ENCODE measurements at regions not wholly inside any gene's neighbourhood (a gene's known extent, or its start where the extent isn't known, plus 50 kb on each side); places are given as distances from the start of the nearest gene placed in this dataset.

DNA sequence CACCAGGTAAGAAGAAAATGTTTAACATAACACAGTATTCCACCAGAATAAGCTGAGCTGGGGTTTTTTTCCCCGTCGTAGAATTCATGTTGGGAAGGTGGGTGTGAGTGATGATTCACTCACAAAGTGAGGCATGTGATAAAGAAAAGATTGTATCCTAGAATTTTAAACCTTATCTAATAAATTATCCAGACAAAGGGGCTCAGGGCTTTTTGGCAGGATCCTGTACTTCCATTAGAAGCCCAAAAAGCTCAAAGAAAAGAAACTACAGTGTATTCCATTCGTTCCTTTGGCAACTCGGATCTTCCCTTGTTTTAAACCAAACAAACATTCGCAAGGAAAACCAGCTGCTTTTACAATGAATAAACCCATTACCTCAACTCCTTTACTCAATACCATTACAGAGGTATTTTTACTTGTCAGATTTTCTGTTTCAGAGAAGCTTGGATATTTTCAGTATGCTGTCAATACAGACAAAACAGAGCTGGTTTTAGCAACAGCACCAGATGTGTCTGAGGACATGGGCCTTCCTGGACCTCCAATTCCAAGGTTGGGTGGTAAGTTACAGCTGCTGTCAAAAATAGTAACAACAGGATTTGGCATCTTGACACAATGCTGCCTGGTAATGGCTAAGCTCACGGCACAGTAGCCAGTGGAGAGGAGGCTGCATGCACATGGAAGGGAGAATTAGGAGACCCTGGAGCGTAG is 159.9 kb upstream of the RUNX1 start:
- H3K4me3 Mint-ChIP-seq = no peak overlapping the region
- peaks cover 14 to 22% (median 16%) of the 10 kb centered on the region in 3 donors for H3K4me1 Mint-ChIP-seq
- peaks cover 6% of the 10 kb centered on the region for H3K27me3 Mint-ChIP-seq
- peaks cover 2 to 11% (median 6%) of the 10 kb centered on the region in 3 donors for H3K9me3 Mint-ChIP-seq
- peaks cover 2% of the 10 kb centered on the region for H3K36me3 Mint-ChIP-seq
- no peak overlapping the region for H3K27ac Mint-ChIP-seq

DNA sequence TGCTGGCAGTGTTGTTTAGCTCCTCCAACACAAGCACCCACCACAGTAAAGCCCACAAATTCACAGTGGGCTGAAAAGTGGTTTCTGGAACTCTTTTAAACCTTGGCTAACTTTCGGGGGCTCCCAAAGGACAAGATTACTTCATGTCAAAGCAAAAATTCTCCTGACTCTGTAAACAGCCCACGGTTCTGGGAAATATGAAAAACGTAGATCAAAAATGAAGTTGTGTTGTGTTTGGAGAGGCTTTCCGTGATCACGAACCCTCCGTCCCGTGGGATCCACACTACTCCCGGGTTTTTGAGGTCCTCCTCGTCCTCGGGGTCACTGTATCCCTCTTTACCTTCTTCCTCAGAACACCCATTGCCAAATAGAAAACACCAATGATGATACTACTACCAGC is 159.0 kb upstream of the RUNX1 start:
- Mint-ChIP-seq H3K9me3 (peaks cover 2 to 11% (median 6%) of the 10 kb centered on the region in 3 donors), H3K27me3 (peaks cover 6% of the 10 kb centered on the region), H3K36me3 (peaks cover 2% of the 10 kb centered on the region), H3K4me3 (no peak overlapping the region), H3K4me1 (peaks cover 14 to 22% (median 16%) of the 10 kb centered on the region in 3 donors), H3K27ac (no peak overlapping the region)

DNA sequence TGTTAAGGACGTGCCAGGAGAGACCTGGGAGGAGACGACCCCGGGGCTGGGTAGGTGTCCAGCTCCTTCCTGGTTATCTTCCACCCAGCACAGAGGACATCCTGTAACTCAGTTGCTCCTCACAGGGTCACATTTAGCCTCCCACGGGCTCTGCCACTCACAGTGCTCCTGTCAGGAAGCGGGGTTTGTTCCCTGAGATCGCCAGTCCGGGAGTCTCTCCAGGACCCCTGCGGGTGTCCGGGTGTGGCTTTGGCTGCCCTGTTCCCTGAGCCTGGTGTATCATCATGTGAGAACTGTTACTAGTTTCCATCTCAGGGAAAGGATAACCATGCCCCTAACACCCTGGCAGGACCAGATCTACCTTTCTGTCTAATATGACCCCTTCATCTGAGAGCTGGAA is 158.2 kb upstream of the RUNX1 start:
- Mint-ChIP-seq H3K27ac (no peak overlapping the region), H3K9me3 (peaks cover 2 to 11% (median 6%) of the 10 kb centered on the region in 3 donors), H3K4me3 (no peak overlapping the region), H3K4me1 (peaks cover 14 to 22% (median 16%) of the 10 kb centered on the region in 3 donors), H3K27me3 (peaks cover 7% of the 10 kb centered on the region), H3K36me3 (peaks cover 2% of the 10 kb centered on the region)

DNA sequence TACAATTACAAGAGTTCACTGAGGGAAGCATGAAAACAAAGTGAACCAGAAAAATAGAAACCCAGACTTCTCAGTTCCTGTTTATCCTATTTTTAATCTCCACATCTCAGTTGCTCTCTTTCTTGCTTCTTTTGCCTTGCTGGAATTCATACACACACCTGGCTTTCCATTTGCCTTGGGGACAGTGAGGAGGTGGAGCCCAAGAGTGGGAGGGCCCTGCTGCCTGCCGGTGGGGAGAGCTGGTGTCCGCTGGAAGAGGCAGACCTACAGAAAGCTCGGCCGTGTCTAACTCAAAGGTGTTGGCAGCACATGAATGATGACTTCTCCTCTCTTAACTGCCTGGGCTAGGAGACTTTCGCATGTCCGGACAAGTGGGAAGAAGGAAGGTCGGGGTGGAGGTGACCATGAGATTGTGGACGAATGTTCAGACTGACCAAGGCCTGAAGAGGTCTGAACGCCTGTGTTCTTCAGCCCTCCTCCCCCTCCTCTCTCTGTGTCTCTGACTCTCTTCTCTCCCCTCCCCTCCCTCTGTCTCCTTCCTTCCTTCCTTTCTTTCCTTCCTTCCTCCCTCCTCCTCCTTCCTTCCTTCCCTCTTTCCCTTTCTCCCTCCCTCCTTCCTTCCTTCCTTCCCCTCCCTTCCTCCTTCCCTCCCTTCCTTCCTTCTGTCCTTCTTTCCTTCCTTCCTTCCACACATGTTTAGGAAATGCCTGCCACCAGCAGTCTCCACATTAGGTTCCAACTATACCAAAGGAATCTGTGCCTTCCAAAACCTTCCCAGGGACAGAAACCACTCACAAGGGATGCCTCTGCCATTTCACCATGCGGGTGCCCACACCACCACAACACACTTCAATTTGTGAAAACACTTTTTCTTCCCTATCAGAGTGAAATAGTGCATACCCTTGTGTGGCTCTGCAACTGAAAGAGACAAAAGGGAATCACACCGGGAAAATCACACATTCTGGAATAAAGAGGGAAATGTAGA is 157.3 kb upstream of the RUNX1 start:
- Mint-ChIP-seq H3K4me1 (peaks cover 13 to 22% (median 14%) of the 10 kb centered on the region in 3 donors), H3K27ac (no peak overlapping the region), H3K27me3 (peaks cover 9% of the 10 kb centered on the region), H3K36me3 (peaks cover 2% of the 10 kb centered on the region), H3K9me3 (peaks cover 2 to 11% (median 6%) of the 10 kb centered on the region in 3 donors), H3K4me3 (peak overlapping the region; percentile 57 to 86 (median 70))

DNA sequence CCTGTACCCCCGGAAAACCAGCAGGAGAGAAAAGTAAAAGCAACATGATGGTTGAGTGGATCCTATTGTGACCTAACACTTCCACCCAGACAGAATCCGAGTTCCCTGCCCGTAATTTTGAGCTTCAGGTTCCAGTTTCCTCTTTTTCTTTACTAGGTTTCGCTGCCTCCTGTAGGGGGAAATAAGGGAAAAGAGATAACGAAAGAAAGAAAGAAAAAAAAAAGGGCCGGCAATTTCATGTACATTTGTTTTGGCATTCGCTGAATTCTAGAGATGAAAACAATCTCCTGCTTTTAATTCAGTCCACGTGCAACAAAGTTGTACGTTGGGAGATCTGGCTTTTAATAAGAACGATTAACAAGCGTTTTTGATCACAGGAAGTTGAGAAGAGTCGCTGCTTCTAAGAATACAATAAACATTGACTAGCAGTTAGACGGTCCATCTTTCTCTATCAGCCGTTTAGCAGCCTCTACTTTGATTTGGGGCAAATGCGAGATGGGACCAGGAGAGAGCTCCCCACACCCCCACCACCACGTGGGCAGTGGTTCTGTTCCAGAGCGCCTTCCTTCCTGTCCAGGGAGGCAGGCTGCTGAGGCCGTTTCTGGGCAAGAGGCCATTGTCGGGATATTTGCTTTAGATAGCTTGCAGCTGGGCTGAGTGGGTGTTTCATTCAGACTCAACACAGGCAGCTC is 155.9 kb upstream of the RUNX1 start:
- peak overlapping the region; percentile 73 to 86 (median 75) for H3K4me3 Mint-ChIP-seq
- H3K27ac Mint-ChIP-seq = peak overlapping the region in 1 of 3 donors; percentile 44
- peaks cover 9% of the 10 kb centered on the region for H3K27me3 Mint-ChIP-seq
- peaks cover 0 to 5% (median 2%) of the 10 kb centered on the region in 3 donors for H3K9me3 Mint-ChIP-seq
- peaks cover 2% of the 10 kb centered on the region for H3K36me3 Mint-ChIP-seq
- H3K4me1 Mint-ChIP-seq = peaks cover 13 to 22% (median 14%) of the 10 kb centered on the region in 3 donors

DNA sequence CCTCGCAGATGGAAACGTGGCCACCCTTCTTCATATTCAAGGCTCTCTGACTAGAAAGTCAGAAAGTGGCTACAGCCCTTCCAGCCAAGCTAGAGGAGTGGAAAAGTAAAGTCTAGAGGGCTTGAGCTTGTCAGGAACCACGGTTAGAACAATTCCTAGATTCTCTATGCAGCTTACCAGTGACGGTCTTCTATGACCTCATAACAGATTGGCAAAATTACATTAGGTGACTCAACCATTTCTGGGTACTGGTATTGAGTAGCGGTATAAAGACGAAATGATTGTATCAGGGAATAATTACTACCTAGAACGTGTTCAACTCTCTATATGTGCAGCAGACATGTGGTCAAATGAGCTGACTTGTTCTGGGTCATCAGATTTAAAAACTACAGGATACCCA is 155.0 kb upstream of the RUNX1 start:
- Mint-ChIP-seq H3K4me1 (peaks cover 13 to 22% (median 14%) of the 10 kb centered on the region in 3 donors), H3K9me3 (no peaks in the 10 kb centered on the region), H3K27ac (no peak overlapping the region), H3K4me3 (no peak overlapping the region), H3K27me3 (peaks cover 9% of the 10 kb centered on the region), H3K36me3 (no peaks in the 10 kb centered on the region)

DNA sequence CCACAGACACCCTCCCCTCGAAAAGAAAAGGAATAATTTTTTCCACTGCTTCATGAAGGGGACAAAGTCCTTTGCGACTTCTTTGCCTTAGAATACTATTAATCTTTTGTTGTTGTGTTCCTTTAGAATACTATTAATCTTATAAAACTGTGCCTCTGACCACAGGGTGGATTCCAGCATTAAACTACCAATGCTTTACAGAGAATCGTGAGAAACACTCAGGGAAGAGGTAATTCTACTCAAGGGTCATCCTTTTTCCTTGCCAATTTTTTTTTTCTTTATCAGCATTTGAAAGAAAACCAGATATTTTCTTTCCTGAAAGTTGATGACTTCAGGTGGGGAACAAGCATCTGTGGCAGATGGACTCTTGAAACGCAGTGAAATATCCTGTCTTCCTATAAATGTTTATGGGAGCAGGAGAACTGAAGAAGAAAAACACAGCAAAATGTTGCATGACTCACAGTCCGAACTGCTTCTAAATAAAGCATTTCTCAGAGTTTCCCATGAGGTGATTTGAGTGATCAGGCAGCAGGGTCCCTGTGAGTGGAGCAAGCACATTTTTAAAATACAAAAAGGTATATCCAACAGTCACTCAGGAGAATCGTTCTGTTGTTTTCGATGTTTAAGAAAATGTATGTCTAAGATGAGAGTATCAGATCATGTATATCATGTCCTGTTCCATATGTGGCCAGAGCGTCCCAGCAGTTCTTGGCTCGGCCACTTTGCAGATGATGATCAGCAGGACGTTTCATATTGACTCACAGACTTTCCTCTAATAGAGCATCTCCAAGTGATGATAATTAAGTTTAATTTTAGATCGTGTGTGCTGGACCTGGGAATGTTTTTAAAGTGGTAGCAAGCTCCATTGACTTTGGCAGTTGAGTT is 154.2 kb upstream of the RUNX1 start:
- H3K4me1 Mint-ChIP-seq = peaks cover 13 to 22% (median 14%) of the 10 kb centered on the region in 3 donors
- peaks cover 0 to under 1% (median 0%) of the 10 kb centered on the region in 3 donors for H3K9me3 Mint-ChIP-seq
- H3K27ac Mint-ChIP-seq = no peak overlapping the region
- H3K27me3 Mint-ChIP-seq = peaks cover 9% of the 10 kb centered on the region
- H3K4me3 Mint-ChIP-seq = no peak overlapping the region
- no peaks in the 10 kb centered on the region for H3K36me3 Mint-ChIP-seq

DNA sequence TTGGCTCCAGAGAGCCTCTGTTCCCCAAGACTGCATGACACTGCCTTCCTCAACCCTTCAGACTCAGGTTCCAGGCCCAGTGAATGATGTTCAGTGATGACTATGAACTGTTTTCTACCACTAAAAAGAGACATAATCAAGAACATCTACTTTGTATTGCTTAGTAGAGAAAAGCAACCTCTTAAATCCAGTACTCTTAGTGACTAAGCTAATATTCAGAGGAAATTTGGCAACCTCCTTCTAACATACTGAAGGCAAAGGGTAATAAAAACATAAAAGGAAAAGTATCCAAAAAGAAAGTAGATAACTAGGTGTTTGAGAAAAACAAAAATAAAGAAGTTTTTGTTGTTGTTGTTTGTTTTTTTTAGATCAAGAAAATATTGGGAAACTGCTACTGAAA is 153.3 kb upstream of the RUNX1 start:
- no peaks in the 10 kb centered on the region for H3K36me3 Mint-ChIP-seq
- H3K27me3 Mint-ChIP-seq = peaks cover 9% of the 10 kb centered on the region
- H3K27ac Mint-ChIP-seq = no peak overlapping the region
- peaks cover 13 to 22% (median 14%) of the 10 kb centered on the region in 3 donors for H3K4me1 Mint-ChIP-seq
- no peak overlapping the region for H3K4me3 Mint-ChIP-seq
- H3K9me3 Mint-ChIP-seq = peaks cover 0 to 4% (median 0%) of the 10 kb centered on the region in 3 donors

DNA sequence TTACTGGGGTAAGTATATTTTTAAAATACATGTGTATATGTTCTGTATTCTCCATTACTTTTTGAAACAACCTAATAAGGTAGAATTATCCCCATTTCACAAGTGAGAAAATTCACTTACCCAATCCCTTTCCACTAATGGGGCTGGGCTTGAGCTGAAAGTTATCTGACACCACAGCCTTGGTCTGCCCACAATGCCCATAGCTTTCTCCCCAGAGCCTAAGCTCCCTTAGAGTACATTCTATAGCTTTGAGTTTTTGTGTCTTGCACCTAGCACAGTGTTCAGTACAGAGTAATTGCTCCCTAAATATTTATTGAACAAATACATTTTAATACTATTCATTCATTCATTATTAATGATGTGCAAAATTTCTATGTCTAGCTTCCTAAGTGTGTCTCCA is 152.7 kb upstream of the RUNX1 start:
- Mint-ChIP-seq H3K27me3 (peaks cover 9% of the 10 kb centered on the region), H3K27ac (no peak overlapping the region), H3K36me3 (no peaks in the 10 kb centered on the region), H3K4me3 (no peak overlapping the region), H3K4me1 (peaks cover 13 to 21% (median 14%) of the 10 kb centered on the region in 3 donors), H3K9me3 (peaks cover 0 to 4% (median 0%) of the 10 kb centered on the region in 3 donors)

DNA sequence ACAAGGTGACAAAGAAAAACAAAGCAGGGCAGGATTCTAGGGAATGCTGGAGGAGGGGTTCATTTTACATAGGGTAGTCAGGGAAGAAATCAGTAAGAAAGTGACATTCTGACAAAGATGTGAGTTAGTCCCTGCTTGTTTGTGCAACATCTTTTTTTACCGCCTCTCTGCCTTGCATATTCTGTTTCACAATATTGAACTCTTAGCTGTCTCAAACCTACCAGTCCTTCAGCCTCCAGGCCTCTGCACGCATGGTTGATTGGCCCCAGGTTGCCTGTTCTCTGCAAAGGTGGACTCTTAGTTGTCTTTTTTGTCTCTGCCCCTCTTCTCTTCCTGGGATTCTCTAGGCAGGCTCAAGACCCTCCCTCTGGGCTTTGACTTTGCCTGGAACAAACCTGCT is 152.2 kb upstream of the RUNX1 start:
- Mint-ChIP-seq H3K9me3 (peaks cover 0 to 4% (median 0%) of the 10 kb centered on the region in 3 donors), H3K4me1 (peaks cover 12 to 17% (median 14%) of the 10 kb centered on the region in 3 donors), H3K36me3 (no peaks in the 10 kb centered on the region)

DNA sequence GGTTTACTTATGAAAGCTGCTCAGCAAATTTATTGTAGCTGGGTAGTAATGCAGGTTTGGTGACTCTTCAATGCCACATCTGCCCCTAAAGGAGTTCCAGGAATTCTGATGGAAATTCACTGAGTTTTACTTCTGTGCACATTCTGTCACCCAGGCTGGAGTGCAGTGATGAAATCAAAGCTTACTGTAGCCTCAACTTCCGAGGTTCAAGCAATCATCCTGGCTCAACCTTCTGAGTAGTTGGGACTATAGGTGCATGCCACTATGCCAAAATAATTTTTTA is 150.6 kb upstream of the RUNX1 start:
- H3K36me3 Mint-ChIP-seq = no peaks in the 10 kb centered on the region
- H3K27me3 Mint-ChIP-seq = peaks cover 3% of the 10 kb centered on the region
- peaks cover 0 to 2% (median 2%) of the 10 kb centered on the region in 3 donors for H3K4me1 Mint-ChIP-seq
- no peak overlapping the region for H3K27ac Mint-ChIP-seq
- peaks cover 0 to 8% (median 4%) of the 10 kb centered on the region in 3 donors for H3K9me3 Mint-ChIP-seq
- H3K4me3 Mint-ChIP-seq = no peak overlapping the region

More for the DNA sequence above, 152.2 kb upstream of the RUNX1 start:
- Mint-ChIP-seq H3K4me3 (no peak overlapping the region), H3K27ac (no peak overlapping the region), H3K27me3 (peaks cover 9% of the 10 kb centered on the region)

DNA sequence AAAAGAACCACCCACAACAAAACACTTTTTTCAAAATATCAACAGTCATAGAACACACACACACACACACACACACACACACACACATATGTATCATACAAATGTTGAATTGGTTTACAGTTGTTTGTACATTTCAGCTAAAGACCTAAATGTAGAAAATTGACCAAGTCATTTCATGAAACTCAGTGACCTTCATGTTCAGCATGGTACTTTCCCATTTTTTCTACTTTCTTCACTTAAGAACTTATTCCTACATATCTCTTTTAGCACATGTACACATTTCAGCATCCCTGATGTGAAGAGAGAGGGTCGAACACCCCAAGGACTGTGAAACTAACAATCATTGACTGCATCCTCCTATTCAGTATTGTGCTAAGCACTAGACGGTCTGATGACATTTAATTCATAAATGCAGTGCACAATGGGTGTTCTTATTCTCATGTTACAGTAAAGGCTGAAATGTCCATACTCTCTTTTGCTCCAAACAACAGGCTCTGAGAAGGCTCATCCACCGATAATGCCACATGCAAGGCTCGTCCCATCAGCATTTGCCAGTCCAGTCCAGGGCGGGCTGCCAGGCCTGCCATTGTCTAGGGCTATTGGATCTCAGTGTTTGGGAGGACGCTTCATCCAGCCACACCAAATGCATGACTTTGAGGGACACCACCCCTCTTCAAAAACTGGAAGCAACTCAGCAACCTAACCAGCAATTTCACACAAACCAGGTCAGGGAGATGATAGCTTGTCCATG is 150.1 kb upstream of the RUNX1 start:
- H3K4me3 Mint-ChIP-seq = no peak overlapping the region
- no peaks in the 10 kb centered on the region for H3K36me3 Mint-ChIP-seq
- no peak overlapping the region for H3K27ac Mint-ChIP-seq
- H3K9me3 Mint-ChIP-seq = peaks cover 0 to 10% (median 8%) of the 10 kb centered on the region in 3 donors
- H3K4me1 Mint-ChIP-seq = no peaks in the 10 kb centered on the region
- peaks cover 3% of the 10 kb centered on the region for H3K27me3 Mint-ChIP-seq

DNA sequence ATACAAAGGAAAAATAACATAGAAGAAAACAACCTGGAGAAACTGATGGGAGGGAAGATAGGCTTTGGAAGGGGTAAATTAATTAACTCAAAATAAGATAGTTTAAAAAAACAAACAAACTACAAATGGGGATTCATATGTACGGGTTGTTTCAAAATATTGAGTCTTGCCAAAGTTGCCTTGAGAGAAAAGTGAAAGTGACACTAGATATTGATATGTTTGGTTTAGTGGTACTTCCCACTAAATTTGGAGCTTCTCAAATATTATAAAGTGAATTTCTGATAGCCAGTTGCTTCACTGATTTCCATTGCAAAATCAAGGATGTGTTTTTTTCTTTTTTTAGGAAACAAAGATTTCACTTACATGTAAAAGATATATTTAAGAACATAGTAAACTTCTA is 149.5 kb upstream of the RUNX1 start:
- H3K27ac Mint-ChIP-seq = no peak overlapping the region
- H3K4me1 Mint-ChIP-seq = no peaks in the 10 kb centered on the region
- peaks cover 4 to 13% (median 10%) of the 10 kb centered on the region in 3 donors for H3K9me3 Mint-ChIP-seq
- H3K4me3 Mint-ChIP-seq = no peak overlapping the region
- H3K36me3 Mint-ChIP-seq = peaks cover 2% of the 10 kb centered on the region
- H3K27me3 Mint-ChIP-seq = peaks cover 3% of the 10 kb centered on the region

Measured in IgD-negative memory B cell (primary cell).